GM19438 (cell line): ENCODE measurements at regions not wholly inside any gene's neighbourhood (a gene's known extent, or its start where the extent isn't known, plus 50 kb on each side); places are given as distances from the start of the nearest gene placed in this dataset.

Source experiments
- ATAC-seq: cut with Tn5 transposase; IDR thresholded peaks from one replicate; pipeline ENCODE4 v1.9.1; 2021; ENCODE audit warnings: low read depth; ENCODE audit not compliant: unreplicated experiment

- no peak for ATAC-seq
Observed at GRCh38 chr3:176807938-176808337, 389.3 kb downstream of the TBL1XR1 start.

GRCh38 chr3:176799675-176800074, 397.6 kb downstream of the TBL1XR1 start:
- ATAC-seq: no peak

GRCh38 chr3:176798680-176799079, 398.6 kb downstream of the TBL1XR1 start:
- ATAC-seq: no peak

GRCh38 chr3:176796371-176796770, 400.9 kb downstream of the TBL1XR1 start:
- ATAC-seq: no peak

- ATAC-seq: no peak
Observed at GRCh38 chr3:176795891-176796290, 401.4 kb downstream of the TBL1XR1 start.

- no peak for ATAC-seq
Observed at GRCh38 chr3:176794406-176794805, 402.9 kb downstream of the TBL1XR1 start.

GRCh38 chr3:176789947-176790346, 407.3 kb downstream of the TBL1XR1 start:
- ATAC-seq: no peak

GRCh38 chr3:176789281-176789705, 408.0 kb downstream of the TBL1XR1 start:
- ATAC-seq: no peak

- no peak for ATAC-seq
Observed at GRCh38 chr3:176787506-176787905, 409.8 kb downstream of the TBL1XR1 start.

- no peak for ATAC-seq
Observed at GRCh38 chr3:176785171-176785570, 412.1 kb downstream of the TBL1XR1 start.

- ATAC-seq: no peak
Observed at GRCh38 chr3:176780766-176781165, 416.5 kb downstream of the TBL1XR1 start.

- no peak for ATAC-seq
Observed at GRCh38 chr3:176776622-176777175, 420.6 kb downstream of the TBL1XR1 start.

GRCh38 chr3:176769547-176770190, 427.6 kb downstream of the TBL1XR1 start:
- no peak for ATAC-seq

GRCh38 chr3:176767385-176767784, 429.9 kb downstream of the TBL1XR1 start:
- ATAC-seq: no peak

- no peak for ATAC-seq
Observed at GRCh38 chr3:176766862-176767261, 430.4 kb downstream of the TBL1XR1 start.

GRCh38 chr3:176765382-176765900, 431.8 kb downstream of the TBL1XR1 start:
- ATAC-seq: no peak

GRCh38 chr3:176759815-176760506, 437.3 kb downstream of the TBL1XR1 start:
- no peak for ATAC-seq

GRCh38 chr3:176757429-176757828, 439.9 kb downstream of the TBL1XR1 start:
- no peak for ATAC-seq

GRCh38 chr3:176755977-176756376, 441.3 kb downstream of the TBL1XR1 start:
- ATAC-seq: peak; percentile 35

- peak; percentile 48 for ATAC-seq
Observed at GRCh38 chr3:176755552-176755951, 441.7 kb downstream of the TBL1XR1 start.

- ATAC-seq: no peak
Observed at GRCh38 chr3:176741664-176742047, 455.6 kb downstream of the TBL1XR1 start.
